Lower leg skin (tissue), 4 donors: ENCODE measurements at regions not wholly inside any gene's neighbourhood (a gene's known extent, or its start where the extent isn't known, plus 50 kb on each side); places are given as distances from the start of the nearest gene placed in this dataset.
"Not testable (repeated sequence)": the region's sequence is repeated elsewhere in the genome, so short reads cannot be mapped to it uniquely, and the experiment has no call there.

Experiments
- DNase-seq, 2 donors: peaks; one replicate each; pipeline ENCODE4 v3.0.0-alpha.2; 2019; ENCODE audit warnings: low spot score in 2 of 2
- H3K4me3 ChIP-seq: fragments of 200-600 bp; sonication (generic); 2 replicates; pipeline ENCODE4 v1.5.1; 2017; ENCODE audit warnings: mild to moderate bottlenecking, low read depth; ENCODE audit not compliant: poor library complexity, severe bottlenecking
- CTCF ChIP-seq, 3 donors: fragments of 450-650 bp; IDR thresholded peaks; one replicate each; pipeline ENCODE4 v1.5.1; 2016; ENCODE audit warnings: antibody characterized with exemption in 3 of 3, mild to moderate bottlenecking in 3 of 3, moderate library complexity in 2 of 3
- POLR2A ChIP-seq, 2 donors: fragments of 450-650 bp; IDR thresholded peaks; one replicate each; pipeline ENCODE4 v1.6.1; 2016 to 2017; ENCODE audit warnings: antibody characterized with exemption in 2 of 2, mild to moderate bottlenecking in 1 of 2, moderate library complexity in 1 of 2
- WGBS, 2 donors: methylation state at CpG; one replicate each; pipeline ENCODE4 v1.1.5; 2018; 5-methylcytosine and 5-hydroxymethylcytosine counted together
- intact Hi-C: fragments of 100-400 bp; cut with DNase I; formaldehyde crosslinking; loops from one replicate; pipeline ENCODE4 v1.15.0; 2023; ENCODE audit warnings: low total_unique reads

- intact Hi-C loops, result no loop called here
- 44 to 51% methylated on average over 4 of the region's 4 CpGs for WGBS, 2 donors
- DNase-seq, result no peak
- H3K4me3 ChIP-seq, result no peak overlapping the region
- TF ChIP-seq POLR2A (IDR thresholded peaks at IDR 0.05) (no peak), CTCF (IDR thresholded peaks at IDR 0.05) (no peak)
Observed at GRCh38 chr4:15197005-15197404, 194.7 kb downstream of the CPEB2 start.

GRCh38 chr4:15198070-15198727, 195.9 kb downstream of the CPEB2 start:
- intact Hi-C loops, result no loop called here
- TF ChIP-seq POLR2A (IDR thresholded peaks at IDR 0.05) (no peak), CTCF (IDR thresholded peaks at IDR 0.05) (no peak)
- WGBS, 2 donors, result 71 to 75% methylated on average over 11 of the region's 11 CpGs
- H3K4me3 ChIP-seq, result no peak overlapping the region
- DNase-seq, result no peak

- TF ChIP-seq POLR2A (IDR thresholded peaks at IDR 0.05) (no peak), CTCF (IDR thresholded peaks at IDR 0.05) (no peak)
- 67 to 70% methylated on average over 1 of the region's 1 CpG for whole genome bisulfite sequencing, 2 donors
- intact Hi-C loops, result no loop called here
- H3K4me3 ChIP-seq, result no peak overlapping the region
- DNase-seq, result no peak
Observed at GRCh38 chr4:15201782-15202181, 199.5 kb downstream of the CPEB2 start.

GRCh38 chr4:15202481-15202880, 200.2 kb downstream of the CPEB2 start:
- no peak for TF ChIP-seq CTCF (IDR thresholded peaks at IDR 0.05)
- no peak for TF ChIP-seq POLR2A (IDR thresholded peaks at IDR 0.05)
- WGBS, 2 donors, result 78 to 88% methylated on average over 2 of the region's 2 CpGs
- no peak for DNase-seq
- intact Hi-C loops, result no loop called here
- no peak overlapping the region for H3K4me3 ChIP-seq

GRCh38 chr4:15206526-15206925, 204.2 kb downstream of the CPEB2 start:
- H3K4me3 ChIP-seq, DNase-seq, intact Hi-C loops: not testable (repeated sequence)
- 82 to 92% methylated on average over 3 of the region's 3 CpGs for WGBS, 2 donors

- no peak for TF ChIP-seq CTCF (IDR thresholded peaks at IDR 0.05)
- no peak for TF ChIP-seq POLR2A (IDR thresholded peaks at IDR 0.05)
- intact Hi-C loops, result no loop called here
- H3K4me3 ChIP-seq, result no peak overlapping the region
- no peak for DNase-seq
- WGBS, 2 donors, result 63 to 70% methylated on average over 6 of the region's 6 CpGs
Observed at GRCh38 chr4:15213302-15213970, 211.2 kb downstream of the CPEB2 start.
